Esophagus muscularis mucosa (tissue), 2 donors: ENCODE measurements at regions not wholly inside any gene's neighbourhood (a gene's known extent, or its start where the extent isn't known, plus 50 kb on each side); places are given as distances from the start of the nearest gene placed in this dataset.

ENCODE experiments used
- POLR2A ChIP-seq: fragments of 450-650 bp; IDR thresholded peaks from one replicate; pipeline ENCODE4 v1.6.1; 2017; ENCODE audit warnings: antibody characterized with exemption, moderate library complexity, mild to moderate bottlenecking, low read depth
- POLR2AphosphoS5 ChIP-seq, 2 donors: sonication (generic); formaldehyde crosslinking; IDR thresholded peaks; one replicate each; pipeline ENCODE4 v1.6.1; 2017; ENCODE audit warnings: antibody characterized with exemption in 2 of 2

DNA sequence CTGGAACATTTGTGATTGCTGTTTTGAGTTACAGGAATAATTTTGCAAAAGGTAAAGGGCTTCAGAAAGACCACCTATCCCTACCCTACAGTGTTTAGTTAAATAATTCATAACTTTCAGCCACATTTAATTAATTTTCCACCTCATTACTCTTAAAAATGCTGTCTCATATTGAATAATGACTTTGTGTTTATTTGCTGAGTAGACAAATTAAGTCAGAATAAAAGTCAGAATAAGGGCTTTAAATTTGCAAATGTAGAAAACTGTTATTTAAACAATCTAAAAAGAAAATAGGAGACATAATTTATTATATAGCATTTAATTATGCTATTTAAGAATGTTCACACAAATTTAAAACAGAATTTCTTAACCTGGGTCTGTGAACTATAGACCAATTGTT is 293.7 kb upstream of the RIMS1 start:
- TF ChIP-seq POLR2A (no peak), POLR2AphosphoS5 (IDR thresholded peaks at IDR 0.05) (no peak)
